ENCODE measurements at regions not wholly inside any gene's neighbourhood (a gene's known extent, or its start where the extent isn't known, plus 50 kb on each side); places are given as distances from the start of the nearest gene placed in this dataset.

- TF ChIP-seq CTCF (CRISPR knock-in tag; IDR thresholded peaks at IDR 0.05) (no peak), CREB1 (IDR thresholded peaks at IDR 0.05) (no peak), CREB1 (CRISPR knock-in tag; IDR thresholded peaks at IDR 0.05) (no peak), ZBTB44 (CRISPR knock-in tag; IDR thresholded peaks at IDR 0.05) (no peak)
These were observed 50.8 kb upstream of the OSMR start for GRCh38 chr5:38794986-38795385.
